ENCODE measurements at regions not wholly inside any gene's neighbourhood (a gene's known extent, or its start where the extent isn't known, plus 50 kb on each side); places are given as distances from the start of the nearest gene placed in this dataset.
"Not testable (repeated sequence)": the region's sequence is repeated elsewhere in the genome, so short reads cannot be mapped to it uniquely, and the experiment has no call there.

DNA sequence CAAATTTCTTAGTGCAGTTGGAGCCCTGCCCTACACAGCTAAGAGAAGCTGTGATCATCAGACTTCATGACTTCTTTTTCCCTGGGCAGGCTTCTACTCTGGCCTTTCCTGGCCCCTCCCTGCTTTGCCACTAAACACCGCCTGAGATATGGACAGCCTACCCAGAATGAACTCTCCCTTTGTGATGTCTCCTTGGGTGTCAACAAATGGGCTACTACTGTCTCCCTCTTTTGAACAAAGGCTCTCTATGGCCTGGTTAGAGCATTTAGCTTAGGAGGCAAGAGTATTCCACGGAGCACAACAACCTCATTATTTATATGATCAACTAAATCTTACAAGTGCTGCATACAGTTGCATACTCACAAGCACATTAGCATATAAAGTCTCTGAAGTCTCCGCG, 127.6 kb upstream of the HCCS start:
- Histone ChIP-seq H3K4me1 (ENCODE audit: control insufficient read depth, insufficient read depth, low read length) (no peaks in the 10 kb centered on the region), H3K36me3 (ENCODE audit: control insufficient read depth, insufficient read depth, low read length) (no peaks in the 10 kb centered on the region), H3K9ac (ENCODE audit: low read length) (no peak overlapping the region), H3K4me3 (ENCODE audit: low read depth, low read length) (no peak overlapping the region), H3K27ac (ENCODE audit: low read depth, low read length) (no peak overlapping the region), H3K9me3 (ENCODE audit: control insufficient read depth, insufficient read depth, low read depth, low read length) (no peaks in the 10 kb centered on the region), H3K27me3 (ENCODE audit: control insufficient read depth, insufficient read depth, low read length) (no peaks in the 10 kb centered on the region; the same call in 1 of the 2 replicates)

DNA sequence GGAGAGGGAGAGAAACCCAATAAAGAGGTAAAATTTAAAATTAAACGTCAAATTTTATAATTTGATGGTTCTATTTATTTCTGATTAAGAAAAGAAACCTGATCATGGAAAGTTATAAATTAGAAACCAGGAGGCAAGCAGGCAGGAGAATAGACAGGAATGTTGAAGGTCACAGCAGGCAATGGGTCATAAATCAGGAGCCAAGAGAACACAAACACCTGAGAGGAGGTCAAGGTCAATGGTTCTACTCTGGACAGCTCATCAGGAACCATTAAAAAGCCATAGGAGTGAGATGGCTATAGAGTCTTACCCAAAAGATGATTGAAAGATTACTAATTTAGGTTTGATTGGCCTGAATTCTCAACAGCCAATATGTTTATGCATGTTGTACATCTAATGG, 126.9 kb upstream of the HCCS start:
- Histone ChIP-seq H3K9ac (ENCODE audit: low read length) (no peak overlapping the region), H3K27me3 (ENCODE audit: control insufficient read depth, insufficient read depth, low read length) (no peaks in the 10 kb centered on the region; the same call in 1 of the 2 replicates), H3K27ac (ENCODE audit: low read depth, low read length) (no peak overlapping the region), H3K4me1 (ENCODE audit: control insufficient read depth, insufficient read depth, low read length) (peaks cover 6% of the 10 kb centered on the region; the same call in 1 of the 2 replicates), H3K9me3 (ENCODE audit: control insufficient read depth, insufficient read depth, low read depth, low read length) (no peaks in the 10 kb centered on the region), H3K36me3 (ENCODE audit: control insufficient read depth, insufficient read depth, low read length) (no peaks in the 10 kb centered on the region), H3K4me3 (ENCODE audit: low read depth, low read length) (no peak overlapping the region)

DNA sequence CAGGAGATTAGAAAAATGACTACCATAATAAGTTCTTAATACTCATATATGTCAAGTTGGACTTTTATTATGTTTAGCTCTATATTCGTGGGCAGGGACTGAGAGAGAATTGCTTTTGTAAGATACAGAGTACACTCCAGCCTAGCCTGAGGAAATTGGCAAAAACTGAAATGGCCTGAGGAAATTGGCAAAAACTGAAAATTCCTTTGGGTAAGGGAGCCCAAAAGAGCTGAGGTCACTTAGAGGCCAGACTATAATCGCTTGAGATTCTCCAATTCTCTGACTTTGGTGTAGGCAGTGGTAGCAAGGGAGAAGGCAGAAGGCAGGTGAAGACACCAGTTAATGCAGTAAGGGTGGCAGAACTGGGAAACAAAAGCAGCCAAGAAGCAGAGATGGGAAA, 124.5 kb upstream of the HCCS start:
- Histone ChIP-seq H3K27ac (ENCODE audit: low read depth, low read length) (no peak overlapping the region), H3K36me3 (ENCODE audit: control insufficient read depth, insufficient read depth, low read length) (no peaks in the 10 kb centered on the region), H3K9ac (ENCODE audit: low read length) (no peak overlapping the region), H3K4me3 (ENCODE audit: low read depth, low read length) (no peak overlapping the region), H3K4me1 (ENCODE audit: control insufficient read depth, insufficient read depth, low read length) (peaks cover 18% of the 10 kb centered on the region; the same call in 1 of the 2 replicates), H3K27me3 (ENCODE audit: control insufficient read depth, insufficient read depth, low read length) (no peaks in the 10 kb centered on the region; the same call in 1 of the 2 replicates), H3K9me3 (ENCODE audit: control insufficient read depth, insufficient read depth, low read depth, low read length) (no peaks in the 10 kb centered on the region)

DNA sequence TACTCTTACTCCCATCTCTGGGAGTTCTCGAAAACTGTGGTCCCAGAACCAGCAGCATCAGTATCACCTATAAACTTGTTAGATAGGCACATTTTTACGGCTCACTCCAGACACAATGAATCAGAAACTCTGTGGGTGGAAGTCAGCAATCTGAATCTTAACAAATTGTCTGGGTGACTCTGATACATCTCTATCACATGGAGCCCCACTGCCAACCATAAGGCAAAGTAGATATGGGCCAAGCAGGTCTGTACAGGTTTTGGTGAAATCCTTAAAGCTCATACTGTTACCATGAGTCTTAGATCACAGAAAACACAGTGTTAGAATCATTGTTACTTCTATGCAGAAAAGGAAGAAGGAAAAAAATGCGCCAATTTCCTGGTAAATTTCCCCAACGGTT, 122.5 kb upstream of the HCCS start:
- peaks cover 18% of the 10 kb centered on the region; the same call in 1 of the 2 replicates for H3K4me1 ChIP-seq (ENCODE audit: control insufficient read depth, insufficient read depth, low read length)
- H3K27me3 ChIP-seq (ENCODE audit: control insufficient read depth, insufficient read depth, low read length): no peaks in the 10 kb centered on the region; the same call in 1 of the 2 replicates
- no peaks in the 10 kb centered on the region for H3K36me3 ChIP-seq (ENCODE audit: control insufficient read depth, insufficient read depth, low read length)
- H3K9me3 ChIP-seq (ENCODE audit: control insufficient read depth, insufficient read depth, low read depth, low read length): no peaks in the 10 kb centered on the region
- no peak overlapping the region for H3K9ac ChIP-seq (ENCODE audit: low read length)
- H3K27ac ChIP-seq (ENCODE audit: low read depth, low read length): no peak overlapping the region; the same call in 1 of the 2 replicates
- no peak overlapping the region for H3K4me3 ChIP-seq (ENCODE audit: low read depth, low read length)

DNA sequence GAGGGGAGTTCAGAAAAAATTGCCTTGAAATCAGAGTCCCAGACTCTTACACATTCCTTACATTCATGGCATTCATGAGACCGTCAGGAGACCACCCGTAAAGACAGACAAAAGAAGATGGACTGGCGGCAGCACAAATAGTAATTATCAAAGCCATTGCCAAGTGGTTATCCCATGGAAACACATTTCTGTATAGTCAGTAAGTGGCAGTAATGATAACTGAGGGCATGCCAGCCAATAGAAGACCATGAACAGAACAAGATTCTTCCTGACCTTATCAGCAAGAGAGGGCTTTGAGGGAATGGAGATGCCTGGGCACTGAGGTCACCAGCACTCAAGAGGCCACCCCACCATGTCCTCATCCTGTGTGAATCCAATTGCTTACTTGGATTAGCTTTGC, 121.7 kb upstream of the HCCS start:
- Histone ChIP-seq H3K9ac (ENCODE audit: low read length) (no peak overlapping the region), H3K4me1 (ENCODE audit: control insufficient read depth, insufficient read depth, low read length) (peaks cover 18% of the 10 kb centered on the region; the same call in 1 of the 2 replicates), H3K36me3 (ENCODE audit: control insufficient read depth, insufficient read depth, low read length) (no peaks in the 10 kb centered on the region), H3K27me3 (ENCODE audit: control insufficient read depth, insufficient read depth, low read length) (no peaks in the 10 kb centered on the region), H3K4me3 (ENCODE audit: low read depth, low read length) (no peak overlapping the region), H3K9me3 (ENCODE audit: control insufficient read depth, insufficient read depth, low read depth, low read length) (no peaks in the 10 kb centered on the region), H3K27ac (ENCODE audit: low read depth, low read length) (peak overlapping the region; percentile 30; the same call in 1 of the 2 replicates)

DNA sequence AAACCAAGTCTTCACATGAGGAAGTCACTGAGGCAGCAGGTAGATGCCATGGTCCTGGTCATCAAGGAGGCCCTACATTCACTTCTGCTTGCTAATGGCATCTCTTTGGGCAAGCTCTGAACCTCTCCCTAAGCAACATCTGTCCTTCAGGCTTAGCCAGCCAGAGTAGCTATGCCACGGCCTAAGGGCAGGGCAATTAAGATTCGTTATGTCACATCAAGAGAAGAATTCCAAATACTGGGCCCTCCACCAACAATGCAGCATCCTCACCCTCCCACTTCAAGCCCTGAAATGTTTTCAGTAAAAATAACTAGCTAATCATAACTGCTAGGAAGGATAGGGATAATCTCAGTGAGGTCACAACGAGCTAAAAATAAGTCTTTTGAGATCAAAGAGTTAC, 120.7 kb upstream of the HCCS start:
- H3K27ac ChIP-seq (ENCODE audit: low read depth, low read length): no peak overlapping the region

DNA sequence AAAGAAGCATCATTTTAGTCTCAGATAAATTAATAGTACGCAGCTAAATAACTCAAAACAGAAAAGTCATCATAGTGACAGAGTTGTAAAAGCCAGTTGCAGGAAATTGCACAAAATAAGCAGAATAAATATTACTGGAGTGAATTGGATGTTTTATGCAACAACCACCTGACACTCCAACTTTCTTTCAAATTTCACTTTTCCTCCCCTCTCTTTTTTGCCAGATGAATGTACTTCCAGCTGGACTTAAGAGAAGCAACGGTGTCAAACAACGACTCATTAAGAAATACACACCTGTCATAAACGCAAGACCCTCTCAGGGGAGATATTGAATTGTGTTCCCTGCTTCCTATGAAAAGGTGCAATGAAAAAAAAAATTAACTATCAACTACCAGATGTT, 120.2 kb upstream of the HCCS start:
- Histone ChIP-seq H3K9ac (ENCODE audit: low read length) (no peak overlapping the region), H3K9me3 (ENCODE audit: control insufficient read depth, insufficient read depth, low read depth, low read length) (no peaks in the 10 kb centered on the region), H3K27me3 (ENCODE audit: control insufficient read depth, insufficient read depth, low read length) (no peaks in the 10 kb centered on the region), H3K4me3 (ENCODE audit: low read depth, low read length) (no peak overlapping the region), H3K36me3 (ENCODE audit: control insufficient read depth, insufficient read depth, low read length) (no peaks in the 10 kb centered on the region), H3K4me1 (ENCODE audit: control insufficient read depth, insufficient read depth, low read length) (peaks cover 18% of the 10 kb centered on the region; the same call in 1 of the 2 replicates), H3K27ac (ENCODE audit: low read depth, low read length) (no peak overlapping the region)

More for the DNA sequence above, 120.7 kb upstream of the HCCS start:
- Histone ChIP-seq H3K27me3 (ENCODE audit: control insufficient read depth, insufficient read depth, low read length) (no peaks in the 10 kb centered on the region), H3K9me3 (ENCODE audit: control insufficient read depth, insufficient read depth, low read depth, low read length) (no peaks in the 10 kb centered on the region), H3K4me1 (ENCODE audit: control insufficient read depth, insufficient read depth, low read length) (peaks cover 18% of the 10 kb centered on the region; the same call in 1 of the 2 replicates), H3K9ac (ENCODE audit: low read length) (no peak overlapping the region), H3K36me3 (ENCODE audit: control insufficient read depth, insufficient read depth, low read length) (no peaks in the 10 kb centered on the region), H3K4me3 (ENCODE audit: low read depth, low read length) (no peak overlapping the region)

DNA sequence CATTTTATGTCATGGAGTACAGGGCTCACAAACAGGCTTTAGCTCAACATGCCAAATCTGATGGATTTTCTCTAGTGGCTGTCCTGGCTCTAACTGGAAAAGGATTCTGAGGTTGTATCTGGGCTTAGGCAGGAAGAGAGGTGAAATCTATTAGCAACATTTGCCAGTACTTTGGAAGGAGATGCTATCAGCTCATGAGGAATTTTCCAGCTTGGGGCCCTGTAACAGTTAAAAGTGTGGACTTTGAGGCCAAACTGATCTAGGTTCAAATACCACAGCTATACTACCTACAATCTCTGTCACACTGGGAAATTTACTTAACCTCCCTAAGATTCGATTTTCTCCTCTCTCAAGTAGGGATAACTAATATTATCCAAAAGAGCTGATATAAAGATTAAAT, 119.0 kb upstream of the HCCS start:
- no peak overlapping the region for H3K27ac ChIP-seq (ENCODE audit: low read depth, low read length)
- H3K4me3 ChIP-seq (ENCODE audit: low read depth, low read length): no peak overlapping the region
- H3K9me3 ChIP-seq (ENCODE audit: control insufficient read depth, insufficient read depth, low read depth, low read length): no peaks in the 10 kb centered on the region
- H3K36me3 ChIP-seq (ENCODE audit: control insufficient read depth, insufficient read depth, low read length): no peaks in the 10 kb centered on the region
- peaks cover 18% of the 10 kb centered on the region; the same call in 1 of the 2 replicates for H3K4me1 ChIP-seq (ENCODE audit: control insufficient read depth, insufficient read depth, low read length)
- no peak overlapping the region for H3K9ac ChIP-seq (ENCODE audit: low read length)
- no peaks in the 10 kb centered on the region for H3K27me3 ChIP-seq (ENCODE audit: control insufficient read depth, insufficient read depth, low read length)

DNA sequence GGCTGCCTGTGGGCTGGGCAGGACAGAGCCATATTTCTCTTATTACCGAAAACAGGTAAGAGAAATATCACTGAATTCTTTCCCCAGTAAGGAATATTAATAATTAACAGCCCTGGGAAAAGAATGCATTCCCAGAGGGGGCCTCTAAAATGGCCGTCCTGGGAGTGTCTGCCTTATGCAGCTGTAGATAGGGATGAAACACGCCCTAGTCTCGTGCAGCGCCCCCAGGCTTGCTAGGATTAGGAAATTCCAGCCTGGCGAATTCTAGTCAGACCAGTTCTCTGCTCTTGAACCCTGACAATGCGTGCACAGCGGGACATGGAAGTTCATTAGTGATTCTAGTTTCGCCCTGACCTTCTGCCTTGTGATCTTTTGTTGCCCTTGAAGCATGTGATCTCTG, 104.1 kb upstream of the HCCS start:
- H3K36me3 ChIP-seq (ENCODE audit: control insufficient read depth, insufficient read depth, low read length); H3K4me1 ChIP-seq (ENCODE audit: control insufficient read depth, insufficient read depth, low read length); H3K27ac ChIP-seq (ENCODE audit: low read depth, low read length); H3K27me3 ChIP-seq (ENCODE audit: control insufficient read depth, insufficient read depth, low read length); H3K9ac ChIP-seq (ENCODE audit: low read length); H3K4me3 ChIP-seq (ENCODE audit: low read depth, low read length): not testable (repeated sequence)
- peaks cover 12% of the 10 kb centered on the region for H3K9me3 ChIP-seq (ENCODE audit: control insufficient read depth, insufficient read depth, low read depth, low read length)

DNA sequence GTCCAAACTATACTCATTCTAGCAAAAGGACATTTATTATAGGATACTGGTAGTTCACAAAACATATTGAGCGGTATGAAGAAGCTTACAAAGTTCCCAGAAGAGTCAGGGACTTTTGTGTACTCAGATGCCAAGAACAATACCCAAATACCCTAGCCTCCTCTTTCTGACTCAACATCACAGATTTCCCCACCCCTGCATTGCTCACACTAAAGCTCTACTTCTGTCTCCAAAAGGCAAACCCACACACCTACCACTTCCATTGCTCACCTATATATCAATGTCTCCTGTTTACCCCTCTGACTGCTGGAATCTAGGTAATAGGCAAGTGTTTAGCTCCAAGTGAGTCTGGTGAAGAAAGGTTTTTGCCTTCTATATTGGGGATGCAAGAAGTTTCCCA, 100.7 kb upstream of the HCCS start:
- Histone ChIP-seq H3K9ac (ENCODE audit: low read length) (no peak overlapping the region), H3K27ac (ENCODE audit: low read depth, low read length) (no peak overlapping the region), H3K9me3 (ENCODE audit: control insufficient read depth, insufficient read depth, low read depth, low read length) (peaks cover 12% of the 10 kb centered on the region), H3K4me3 (ENCODE audit: low read depth, low read length) (no peak overlapping the region), H3K4me1 (ENCODE audit: control insufficient read depth, insufficient read depth, low read length) (no peaks in the 10 kb centered on the region), H3K27me3 (ENCODE audit: control insufficient read depth, insufficient read depth, low read length) (peaks cover 5% of the 10 kb centered on the region; the same call in 1 of the 2 replicates), H3K36me3 (ENCODE audit: control insufficient read depth, insufficient read depth, low read length) (no peaks in the 10 kb centered on the region)

DNA sequence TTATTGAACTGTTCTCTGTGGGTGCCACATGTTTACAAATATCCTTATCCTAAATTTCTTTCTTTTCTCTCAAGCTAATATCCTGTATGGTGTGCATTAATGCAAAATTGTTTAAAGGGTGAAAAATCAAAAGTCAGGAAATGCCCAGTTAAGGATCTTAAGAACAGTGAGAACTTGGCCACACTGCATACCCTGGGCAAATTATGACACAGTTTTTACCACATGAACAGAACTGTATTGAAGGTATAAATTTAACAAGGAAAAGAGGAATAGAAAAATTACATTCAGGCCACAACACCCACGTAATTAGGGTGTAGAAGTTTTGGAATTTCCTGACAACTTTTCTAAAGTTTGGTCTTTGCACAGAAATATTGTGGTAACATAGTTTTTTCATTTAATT, 94.4 kb upstream of the HCCS start:
- Histone ChIP-seq H3K36me3 (ENCODE audit: control insufficient read depth, insufficient read depth, low read length) (no peaks in the 10 kb centered on the region), H3K9me3 (ENCODE audit: control insufficient read depth, insufficient read depth, low read depth, low read length) (no peaks in the 10 kb centered on the region), H3K4me3 (ENCODE audit: low read depth, low read length) (no peak overlapping the region), H3K27me3 (ENCODE audit: control insufficient read depth, insufficient read depth, low read length) (peaks cover 6% of the 10 kb centered on the region; the same call in 1 of the 2 replicates), H3K9ac (ENCODE audit: low read length) (no peak overlapping the region), H3K27ac (ENCODE audit: low read depth, low read length) (no peak overlapping the region), H3K4me1 (ENCODE audit: control insufficient read depth, insufficient read depth, low read length) (no peaks in the 10 kb centered on the region)

DNA sequence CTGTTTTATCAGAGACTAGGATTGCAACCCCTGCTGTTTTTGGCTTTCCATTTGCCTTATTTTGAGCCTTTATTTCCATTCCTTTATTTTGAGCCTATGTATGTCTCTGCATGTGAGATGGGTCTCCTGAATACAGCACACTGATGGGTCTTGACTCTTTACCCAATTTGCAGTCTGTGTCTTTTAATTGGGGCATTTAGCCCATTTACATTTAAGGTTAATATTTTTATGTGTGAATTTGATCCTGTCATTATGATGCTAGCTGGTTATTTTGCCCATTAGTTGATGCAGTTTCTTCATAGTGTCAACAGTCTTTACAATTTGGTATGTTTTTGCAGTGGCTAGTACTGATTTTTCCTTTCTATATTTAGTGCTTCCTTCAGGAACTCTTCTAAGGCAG, 88.5 kb upstream of the HCCS start:
- not testable (repeated sequence) for H3K36me3 ChIP-seq (ENCODE audit: control insufficient read depth, insufficient read depth, low read length); H3K27me3 ChIP-seq (ENCODE audit: control insufficient read depth, insufficient read depth, low read length)

More for the DNA sequence above, 88.5 kb upstream of the HCCS start:
- not testable (repeated sequence) for H3K9ac ChIP-seq (ENCODE audit: low read length); H3K4me1 ChIP-seq (ENCODE audit: control insufficient read depth, insufficient read depth, low read length); H3K27ac ChIP-seq (ENCODE audit: low read depth, low read length); H3K4me3 ChIP-seq (ENCODE audit: low read depth, low read length); H3K9me3 ChIP-seq (ENCODE audit: control insufficient read depth, insufficient read depth, low read depth, low read length)

Data from HUES6 (cell line).